ENCODE measurements at regions not wholly inside any gene's neighbourhood (a gene's known extent, or its start where the extent isn't known, plus 50 kb on each side); places are given as distances from the start of the nearest gene placed in this dataset.

DNA sequence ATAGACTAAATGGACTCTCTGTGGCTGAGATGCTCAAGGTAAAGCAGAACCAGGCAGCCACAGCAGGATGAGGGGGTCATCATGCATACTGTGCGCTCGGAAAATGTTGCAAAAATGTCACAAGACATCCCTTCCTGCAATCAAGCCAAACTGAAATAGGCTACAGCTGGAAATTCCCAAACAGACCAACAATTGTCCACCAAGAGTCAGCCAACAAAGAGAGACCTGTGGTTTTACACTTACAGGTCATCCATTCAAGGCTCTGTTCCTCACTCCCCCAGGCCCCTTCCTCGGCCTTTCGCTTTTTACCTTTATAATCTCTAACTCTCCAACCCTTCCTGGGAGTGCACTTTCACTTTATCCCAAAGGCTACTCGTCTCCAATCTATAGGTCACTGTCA lies 1066.9 kb downstream of the TSN start:
- TF ChIP-seq, protein P1, sequence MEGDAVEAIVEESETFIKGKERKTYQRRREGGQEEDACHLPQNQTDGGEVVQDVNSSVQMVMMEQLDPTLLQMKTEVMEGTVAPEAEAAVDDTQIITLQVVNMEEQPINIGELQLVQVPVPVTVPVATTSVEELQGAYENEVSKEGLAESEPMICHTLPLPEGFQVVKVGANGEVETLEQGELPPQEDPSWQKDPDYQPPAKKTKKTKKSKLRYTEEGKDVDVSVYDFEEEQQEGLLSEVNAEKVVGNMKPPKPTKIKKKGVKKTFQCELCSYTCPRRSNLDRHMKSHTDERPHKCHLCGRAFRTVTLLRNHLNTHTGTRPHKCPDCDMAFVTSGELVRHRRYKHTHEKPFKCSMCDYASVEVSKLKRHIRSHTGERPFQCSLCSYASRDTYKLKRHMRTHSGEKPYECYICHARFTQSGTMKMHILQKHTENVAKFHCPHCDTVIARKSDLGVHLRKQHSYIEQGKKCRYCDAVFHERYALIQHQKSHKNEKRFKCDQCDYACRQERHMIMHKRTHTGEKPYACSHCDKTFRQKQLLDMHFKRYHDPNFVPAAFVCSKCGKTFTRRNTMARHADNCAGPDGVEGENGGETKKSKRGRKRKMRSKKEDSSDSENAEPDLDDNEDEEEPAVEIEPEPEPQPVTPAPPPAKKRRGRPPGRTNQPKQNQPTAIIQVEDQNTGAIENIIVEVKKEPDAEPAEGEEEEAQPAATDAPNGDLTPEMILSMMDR (IDR thresholded peaks at IDR 0.05; ENCODE audit: insufficient read depth, low read depth, low read length), result no peak
- TF ChIP-seq EZH2 (IDR thresholded peaks at IDR 0.05; ENCODE audit: insufficient read depth, low read length), result no peak
